ENCODE measurements at regions not wholly inside any gene's neighbourhood (a gene's known extent, or its start where the extent isn't known, plus 50 kb on each side); places are given as distances from the start of the nearest gene placed in this dataset.

DNA sequence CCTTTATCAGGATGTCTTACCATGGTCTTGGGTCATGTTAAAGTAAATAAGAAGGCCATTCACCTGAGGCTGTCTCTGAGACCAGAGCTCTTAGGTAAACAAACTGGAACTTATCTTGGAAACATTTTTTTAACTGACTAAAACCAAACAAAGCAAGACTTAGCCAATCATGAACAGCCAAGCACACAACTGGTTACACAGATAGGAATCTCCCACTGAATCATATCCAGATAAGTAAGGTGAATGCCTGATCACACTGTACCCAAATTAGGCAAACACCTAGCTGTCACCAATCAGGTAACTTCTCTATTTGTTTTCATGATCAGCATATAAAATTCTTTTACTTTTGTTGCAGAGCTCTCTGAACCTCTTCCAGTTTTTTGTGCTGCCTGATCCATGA, 205.4 kb downstream of the CNTN3 start:
- TF ChIP-seq TAF1 (conservative IDR thresholded peaks at IDR 0.05) (no peak), EGR1 (IDR thresholded peaks at IDR 0.05; ENCODE audit: low read depth in 2 of 2) (no peak), NR2F2 (IDR thresholded peaks at IDR 0.05) (no peak), MAX (IDR thresholded peaks at IDR 0.05) (no peak), FOXA1 (IDR thresholded peaks at IDR 0.05) (no peak), RXRA (IDR thresholded peaks at IDR 0.05) (no peak), SP1 (IDR thresholded peaks at IDR 0.05) (no peak)
- TF ChIP-seq, protein P1, sequence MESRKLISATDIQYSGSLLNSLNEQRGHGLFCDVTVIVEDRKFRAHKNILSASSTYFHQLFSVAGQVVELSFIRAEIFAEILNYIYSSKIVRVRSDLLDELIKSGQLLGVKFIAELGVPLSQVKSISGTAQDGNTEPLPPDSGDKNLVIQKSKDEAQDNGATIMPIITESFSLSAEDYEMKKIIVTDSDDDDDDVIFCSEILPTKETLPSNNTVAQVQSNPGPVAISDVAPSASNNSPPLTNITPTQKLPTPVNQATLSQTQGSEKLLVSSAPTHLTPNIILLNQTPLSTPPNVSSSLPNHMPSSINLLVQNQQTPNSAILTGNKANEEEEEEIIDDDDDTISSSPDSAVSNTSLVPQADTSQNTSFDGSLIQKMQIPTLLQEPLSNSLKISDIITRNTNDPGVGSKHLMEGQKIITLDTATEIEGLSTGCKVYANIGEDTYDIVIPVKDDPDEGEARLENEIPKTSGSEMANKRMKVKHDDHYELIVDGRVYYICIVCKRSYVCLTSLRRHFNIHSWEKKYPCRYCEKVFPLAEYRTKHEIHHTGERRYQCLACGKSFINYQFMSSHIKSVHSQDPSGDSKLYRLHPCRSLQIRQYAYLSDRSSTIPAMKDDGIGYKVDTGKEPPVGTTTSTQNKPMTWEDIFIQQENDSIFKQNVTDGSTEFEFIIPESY (IDR thresholded peaks at IDR 0.05) = no peak
- H3K27ac ChIP-seq (ENCODE audit: low read depth in 1 of 2, low read length in 2 of 2) = no peak overlapping the region
- no peak for DNase-seq (ENCODE audit: low spot score)
- no peaks in the 10 kb centered on the region for H3K36me3 ChIP-seq (ENCODE audit: control insufficient read depth in 4 of 4, insufficient read depth in 3 of 4, low read depth in 1 of 4, low read length in 3 of 4)
- no peak overlapping the region for H3K4me3 ChIP-seq (ENCODE audit: low read depth in 1 of 3, low read length in 3 of 3)
- H3K9ac ChIP-seq (ENCODE audit: low read depth in 1 of 2, low read length in 2 of 2) = no peak overlapping the region
- no peaks in the 10 kb centered on the region for H3K9me3 ChIP-seq (ENCODE audit: control insufficient read depth in 4 of 4, low read length in 3 of 4)
- no peaks in the 10 kb centered on the region for H3K27me3 ChIP-seq (ENCODE audit: control insufficient read depth in 4 of 4, insufficient read depth in 4 of 4, low read length in 3 of 4)
- H3K4me1 ChIP-seq (ENCODE audit: control insufficient read depth in 4 of 4, insufficient read depth in 4 of 4, low read length in 3 of 4) = peaks cover 4 to 15% (median 11%) of the 10 kb centered on the region in 4 donors

DNA sequence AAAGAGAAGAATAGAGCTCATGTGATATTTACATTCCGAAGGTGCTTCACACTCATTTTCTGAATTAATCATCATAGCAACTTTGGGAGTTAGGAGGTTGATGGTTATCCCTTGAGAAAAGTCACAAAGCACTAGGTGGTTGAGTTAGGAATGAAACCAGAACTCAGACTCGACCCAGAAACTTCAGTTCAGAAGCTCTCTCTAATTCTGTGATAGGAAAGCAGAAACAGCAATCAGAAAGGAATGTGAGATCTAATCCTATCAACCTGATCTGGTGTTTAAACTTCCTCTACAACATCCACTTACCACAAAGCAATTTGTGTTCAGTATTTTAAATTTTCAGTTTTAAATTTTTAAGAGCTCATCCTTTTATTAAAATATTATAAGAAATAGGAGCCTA, 211.2 kb downstream of the CNTN3 start:
- no peak overlapping the region for H3K4me3 ChIP-seq (ENCODE audit: low read depth in 1 of 3, low read length in 3 of 3)
- DNase-seq (ENCODE audit: low spot score) = no peak
- H3K36me3 ChIP-seq (ENCODE audit: control insufficient read depth in 4 of 4, insufficient read depth in 3 of 4, low read depth in 1 of 4, low read length in 3 of 4) = no peaks in the 10 kb centered on the region
- WGBS = 87% methylated on average over 2 of the region's 2 CpGs
- TF ChIP-seq, protein P1 (IDR thresholded peaks at IDR 0.05) = no peak
- TF ChIP-seq TAF1 (conservative IDR thresholded peaks at IDR 0.05) (no peak), GABPA (IDR thresholded peaks at IDR 0.05 in 1 of 2, conservative IDR thresholded peaks at IDR 0.05 in 1 of 2) (no peak), RAD21 (IDR thresholded peaks at IDR 0.05) (no peak), EGR1 (IDR thresholded peaks at IDR 0.05; ENCODE audit: low read depth in 2 of 2) (no peak), JUND (IDR thresholded peaks at IDR 0.05) (no peak)
- TF ChIP-seq, protein P2, sequence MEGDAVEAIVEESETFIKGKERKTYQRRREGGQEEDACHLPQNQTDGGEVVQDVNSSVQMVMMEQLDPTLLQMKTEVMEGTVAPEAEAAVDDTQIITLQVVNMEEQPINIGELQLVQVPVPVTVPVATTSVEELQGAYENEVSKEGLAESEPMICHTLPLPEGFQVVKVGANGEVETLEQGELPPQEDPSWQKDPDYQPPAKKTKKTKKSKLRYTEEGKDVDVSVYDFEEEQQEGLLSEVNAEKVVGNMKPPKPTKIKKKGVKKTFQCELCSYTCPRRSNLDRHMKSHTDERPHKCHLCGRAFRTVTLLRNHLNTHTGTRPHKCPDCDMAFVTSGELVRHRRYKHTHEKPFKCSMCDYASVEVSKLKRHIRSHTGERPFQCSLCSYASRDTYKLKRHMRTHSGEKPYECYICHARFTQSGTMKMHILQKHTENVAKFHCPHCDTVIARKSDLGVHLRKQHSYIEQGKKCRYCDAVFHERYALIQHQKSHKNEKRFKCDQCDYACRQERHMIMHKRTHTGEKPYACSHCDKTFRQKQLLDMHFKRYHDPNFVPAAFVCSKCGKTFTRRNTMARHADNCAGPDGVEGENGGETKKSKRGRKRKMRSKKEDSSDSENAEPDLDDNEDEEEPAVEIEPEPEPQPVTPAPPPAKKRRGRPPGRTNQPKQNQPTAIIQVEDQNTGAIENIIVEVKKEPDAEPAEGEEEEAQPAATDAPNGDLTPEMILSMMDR (IDR thresholded peaks at IDR 0.05; ENCODE audit: low read depth, low read length, missing input control) = no peak
- TF ChIP-seq, protein P3, sequence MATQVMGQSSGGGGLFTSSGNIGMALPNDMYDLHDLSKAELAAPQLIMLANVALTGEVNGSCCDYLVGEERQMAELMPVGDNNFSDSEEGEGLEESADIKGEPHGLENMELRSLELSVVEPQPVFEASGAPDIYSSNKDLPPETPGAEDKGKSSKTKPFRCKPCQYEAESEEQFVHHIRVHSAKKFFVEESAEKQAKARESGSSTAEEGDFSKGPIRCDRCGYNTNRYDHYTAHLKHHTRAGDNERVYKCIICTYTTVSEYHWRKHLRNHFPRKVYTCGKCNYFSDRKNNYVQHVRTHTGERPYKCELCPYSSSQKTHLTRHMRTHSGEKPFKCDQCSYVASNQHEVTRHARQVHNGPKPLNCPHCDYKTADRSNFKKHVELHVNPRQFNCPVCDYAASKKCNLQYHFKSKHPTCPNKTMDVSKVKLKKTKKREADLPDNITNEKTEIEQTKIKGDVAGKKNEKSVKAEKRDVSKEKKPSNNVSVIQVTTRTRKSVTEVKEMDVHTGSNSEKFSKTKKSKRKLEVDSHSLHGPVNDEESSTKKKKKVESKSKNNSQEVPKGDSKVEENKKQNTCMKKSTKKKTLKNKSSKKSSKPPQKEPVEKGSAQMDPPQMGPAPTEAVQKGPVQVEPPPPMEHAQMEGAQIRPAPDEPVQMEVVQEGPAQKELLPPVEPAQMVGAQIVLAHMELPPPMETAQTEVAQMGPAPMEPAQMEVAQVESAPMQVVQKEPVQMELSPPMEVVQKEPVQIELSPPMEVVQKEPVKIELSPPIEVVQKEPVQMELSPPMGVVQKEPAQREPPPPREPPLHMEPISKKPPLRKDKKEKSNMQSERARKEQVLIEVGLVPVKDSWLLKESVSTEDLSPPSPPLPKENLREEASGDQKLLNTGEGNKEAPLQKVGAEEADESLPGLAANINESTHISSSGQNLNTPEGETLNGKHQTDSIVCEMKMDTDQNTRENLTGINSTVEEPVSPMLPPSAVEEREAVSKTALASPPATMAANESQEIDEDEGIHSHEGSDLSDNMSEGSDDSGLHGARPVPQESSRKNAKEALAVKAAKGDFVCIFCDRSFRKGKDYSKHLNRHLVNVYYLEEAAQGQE (IDR thresholded peaks at IDR 0.05) = no peak
- H3K27ac ChIP-seq (ENCODE audit: low read depth in 1 of 2, low read length in 2 of 2) = no peak overlapping the region
- H3K27me3 ChIP-seq (ENCODE audit: control insufficient read depth in 4 of 4, insufficient read depth in 4 of 4, low read length in 3 of 4) = no peaks in the 10 kb centered on the region
- no peaks in the 10 kb centered on the region for H3K9me3 ChIP-seq (ENCODE audit: control insufficient read depth in 4 of 4, low read length in 3 of 4)
- H3K4me1 ChIP-seq (ENCODE audit: control insufficient read depth in 4 of 4, insufficient read depth in 4 of 4, low read length in 3 of 4) = no peaks in the 10 kb centered on the region
- H3K9ac ChIP-seq (ENCODE audit: low read depth in 1 of 2, low read length in 2 of 2) = no peak overlapping the region
